ENCODE measurements at regions not wholly inside any gene's neighbourhood (a gene's known extent, or its start where the extent isn't known, plus 50 kb on each side); places are given as distances from the start of the nearest gene placed in this dataset.

DNA sequence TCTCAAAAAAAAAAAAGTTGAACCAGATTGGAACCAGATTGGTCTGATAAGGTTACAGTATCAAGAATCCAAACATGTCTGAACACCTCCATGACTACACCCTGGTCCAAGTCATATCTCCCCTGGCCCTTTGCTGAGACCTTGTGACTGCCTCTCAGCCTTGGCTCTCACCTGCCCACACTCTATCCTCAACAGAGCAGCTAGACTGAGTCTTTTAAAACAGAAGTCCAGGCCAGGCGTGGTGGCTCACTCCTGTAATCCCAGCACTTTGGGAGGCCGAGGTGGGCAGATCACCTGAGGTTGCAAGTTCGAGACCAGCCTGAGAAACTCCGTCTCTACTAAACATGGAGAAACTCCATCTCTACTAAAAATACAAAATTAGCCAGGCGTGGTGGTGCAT, 91.7 kb downstream of the AIPL1 start:
- TF ChIP-seq, protein P1, sequence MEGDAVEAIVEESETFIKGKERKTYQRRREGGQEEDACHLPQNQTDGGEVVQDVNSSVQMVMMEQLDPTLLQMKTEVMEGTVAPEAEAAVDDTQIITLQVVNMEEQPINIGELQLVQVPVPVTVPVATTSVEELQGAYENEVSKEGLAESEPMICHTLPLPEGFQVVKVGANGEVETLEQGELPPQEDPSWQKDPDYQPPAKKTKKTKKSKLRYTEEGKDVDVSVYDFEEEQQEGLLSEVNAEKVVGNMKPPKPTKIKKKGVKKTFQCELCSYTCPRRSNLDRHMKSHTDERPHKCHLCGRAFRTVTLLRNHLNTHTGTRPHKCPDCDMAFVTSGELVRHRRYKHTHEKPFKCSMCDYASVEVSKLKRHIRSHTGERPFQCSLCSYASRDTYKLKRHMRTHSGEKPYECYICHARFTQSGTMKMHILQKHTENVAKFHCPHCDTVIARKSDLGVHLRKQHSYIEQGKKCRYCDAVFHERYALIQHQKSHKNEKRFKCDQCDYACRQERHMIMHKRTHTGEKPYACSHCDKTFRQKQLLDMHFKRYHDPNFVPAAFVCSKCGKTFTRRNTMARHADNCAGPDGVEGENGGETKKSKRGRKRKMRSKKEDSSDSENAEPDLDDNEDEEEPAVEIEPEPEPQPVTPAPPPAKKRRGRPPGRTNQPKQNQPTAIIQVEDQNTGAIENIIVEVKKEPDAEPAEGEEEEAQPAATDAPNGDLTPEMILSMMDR (conservative IDR thresholded peaks at IDR 0.05), result no peak
- H3K27ac ChIP-seq, result no peak overlapping the region

DNA sequence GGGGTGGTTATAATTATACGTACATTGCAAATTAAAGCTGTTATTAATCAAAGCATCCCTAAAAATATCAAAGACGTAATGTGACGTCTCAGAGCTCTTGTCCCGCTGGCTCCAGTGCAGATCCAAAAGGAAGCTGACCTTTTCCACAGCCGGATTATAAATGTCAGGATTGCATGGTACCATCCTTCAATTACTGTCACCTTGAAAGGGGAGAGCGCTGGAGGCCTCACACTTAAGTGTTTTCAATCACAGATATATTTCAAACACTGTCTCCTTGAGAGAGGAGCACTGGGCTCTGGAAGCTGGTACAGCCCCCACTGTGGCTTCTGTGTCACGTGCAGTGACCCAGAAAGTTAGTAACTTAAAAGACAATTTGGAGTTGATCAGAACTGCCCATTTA, 94.2 kb downstream of the AIPL1 start:
- no peak overlapping the region for H3K27ac ChIP-seq
- TF ChIP-seq, protein P1 (conservative IDR thresholded peaks at IDR 0.05), result no peak

DNA sequence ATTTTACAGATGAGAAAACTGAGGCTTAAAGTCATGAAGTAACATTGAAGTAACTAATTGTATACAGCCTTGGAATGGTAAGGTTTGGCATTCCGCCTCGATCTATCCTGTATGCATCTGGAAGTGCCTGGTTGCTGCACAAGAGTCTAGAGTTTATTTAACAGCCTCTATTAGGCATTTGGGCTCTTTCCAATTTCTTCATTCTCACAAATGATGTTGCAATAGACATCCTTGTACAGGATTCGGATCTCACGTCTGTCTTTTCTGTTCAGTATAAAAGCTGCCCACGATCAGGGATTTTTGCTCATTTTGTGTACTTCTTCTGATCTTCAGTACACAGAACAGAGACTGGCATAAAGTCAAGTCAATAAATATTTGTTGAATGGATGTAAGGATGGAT, 100.5 kb downstream of the AIPL1 start:
- TF ChIP-seq, protein P1 (conservative IDR thresholded peaks at IDR 0.05), result no peak

DNA sequence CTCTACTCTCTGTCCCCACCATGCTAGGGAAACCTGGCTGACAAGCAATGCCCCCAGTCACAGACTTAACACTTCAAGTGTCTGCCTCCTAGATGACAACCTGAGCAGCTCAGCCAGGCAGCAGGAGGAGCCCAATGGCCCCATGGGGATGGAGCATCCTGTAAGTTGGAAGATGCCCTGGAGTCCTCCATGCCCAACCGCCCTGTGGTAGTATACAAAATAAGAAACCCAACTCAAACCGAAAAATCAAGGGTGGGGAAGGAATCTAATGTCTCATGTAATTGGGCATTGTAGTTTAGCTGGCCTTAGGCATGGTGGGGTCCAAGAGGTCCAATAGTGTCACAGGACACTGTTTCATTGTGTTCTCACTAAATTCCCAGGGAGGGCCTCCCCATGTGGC, 104.0 kb downstream of the AIPL1 start:
- TF ChIP-seq, protein P1 (conservative IDR thresholded peaks at IDR 0.05), result no peak
- no peak overlapping the region for H3K27ac ChIP-seq

More for the DNA sequence above, 100.5 kb downstream of the AIPL1 start:
- H3K27ac ChIP-seq, result no peak overlapping the region

DNA sequence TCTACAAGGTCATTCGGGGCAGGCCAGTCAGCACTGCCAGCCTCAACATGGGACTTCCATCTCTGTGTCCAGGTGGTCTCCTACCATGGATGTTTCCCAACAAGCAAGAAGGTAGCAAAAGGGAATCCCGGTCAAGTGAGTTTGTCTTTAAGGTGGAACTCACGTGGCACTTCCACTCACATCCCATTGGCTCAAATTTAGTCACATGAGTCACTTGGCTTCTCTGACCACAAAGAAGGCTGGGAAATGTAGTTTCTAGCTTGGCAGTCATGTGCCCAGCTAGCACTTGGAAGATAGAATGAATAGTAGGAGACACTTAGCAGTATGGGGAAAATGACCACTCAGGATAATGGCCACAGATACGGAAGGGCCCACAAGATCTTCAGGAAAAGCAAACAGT, 106.6 kb downstream of the AIPL1 start:
- TF ChIP-seq, protein P1 (conservative IDR thresholded peaks at IDR 0.05), result no peak
- H3K27ac ChIP-seq, result no peak overlapping the region

DNA sequence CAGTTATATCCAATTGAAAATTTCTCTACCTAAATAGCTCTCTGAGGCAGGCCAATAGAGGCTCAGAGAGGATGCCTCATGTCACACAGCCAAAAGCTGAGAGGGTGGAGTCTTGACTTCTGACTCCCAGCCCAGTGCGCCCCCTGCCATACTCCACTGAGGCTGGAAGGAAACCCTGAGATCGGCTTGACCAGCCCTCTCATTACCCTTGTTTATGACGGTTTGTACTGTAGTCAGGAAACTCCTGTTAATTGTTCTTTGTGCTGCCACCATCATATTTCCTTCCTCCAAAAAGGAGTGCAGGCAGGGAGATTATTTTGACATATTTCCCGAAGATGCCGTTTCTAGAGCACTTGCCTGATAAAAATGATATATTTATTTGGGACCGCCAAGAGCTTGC, 107.9 kb downstream of the AIPL1 start:
- no peak overlapping the region for H3K27ac ChIP-seq
- TF ChIP-seq, protein P1 (conservative IDR thresholded peaks at IDR 0.05), result no peak

DNA sequence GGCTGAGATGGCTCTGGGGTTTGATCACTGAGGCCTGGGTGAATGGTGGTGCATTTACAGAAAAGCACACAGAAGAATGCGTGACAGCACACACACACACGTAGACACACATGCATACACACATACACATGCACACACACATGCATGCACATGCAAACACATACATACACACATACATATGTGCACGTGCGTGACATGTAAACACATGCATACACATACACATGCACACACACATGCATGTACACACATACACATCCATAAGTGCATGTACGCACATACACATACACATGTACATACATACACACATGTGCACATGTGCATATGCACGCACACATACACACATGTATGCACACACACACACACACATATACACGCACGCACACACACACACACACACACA, 108.4 kb downstream of the AIPL1 start:
- no peak overlapping the region for H3K27ac ChIP-seq

More for the DNA sequence above, 108.4 kb downstream of the AIPL1 start:
- TF ChIP-seq, protein P1 (conservative IDR thresholded peaks at IDR 0.05), result no peak

Data from VCaP (cell line).